Caco-2 (cell line): ENCODE measurements at regions not wholly inside any gene's neighbourhood (a gene's known extent, or its start where the extent isn't known, plus 50 kb on each side); places are given as distances from the start of the nearest gene placed in this dataset.

Experiments
- BruUV-seq: library from RNA; stranded (reverse); fragments of 400-500 nt; replicated peaks from 2 replicates; lab custom pipeline; 2021; lab: Mats Ljungman, UMichigan
- CTCF ChIA-PET: fragments of 300-600 bp; sonication (Branson Sonifier 250); formaldehyde crosslinking; loops from one replicate; lab custom pipeline; 2022; ENCODE audit warnings: antibody characterized with exemption; lab: Charles Lee
- POLR2A ChIA-PET: fragments of 300-600 bp; sonication (Branson Sonifier 250); formaldehyde crosslinking; loops from one replicate; lab custom pipeline; 2022; ENCODE audit warnings: antibody characterized with exemption; lab: Charles Lee
- DNase-seq, 2 experiments: peaks; one replicate each; pipeline versions ENCODE4 v3.0.0 to v3.0.0-alpha.2; 2020 to 2022
- H3K27me3 ChIP-seq: replicated peaks from 2 replicates; pipeline ENCODE4 v1.6.0; 2011; ENCODE audit warnings: low read length; ENCODE audit not compliant: control insufficient read depth, insufficient read depth
- H3K36me3 ChIP-seq: 2 replicates; pipeline ENCODE4 v1.5.1; 2011; ENCODE audit warnings: low read length; ENCODE audit not compliant: control insufficient read depth, insufficient read depth
- H3K4me1 ChIP-seq: fragments of 250-450 bp; sonication (Bioruptor Pico); 2 replicates; pipeline ENCODE4 v1.5.1; 2020; ENCODE audit warnings: mild to moderate bottlenecking
- H3K4me3 ChIP-seq: 2 replicates; pipeline ENCODE4 v1.5.1; 2011; ENCODE audit warnings: low read depth, mild to moderate bottlenecking, control low read depth, low read length
- H3K9me3 ChIP-seq: fragments of 250-450 bp; sonication (Bioruptor Pico); 2 replicates; pipeline ENCODE4 v1.5.1; 2020; ENCODE audit warnings: mild to moderate bottlenecking, moderate library complexity
- H3K27ac Mint-ChIP-seq: one replicate; pipeline ENCODE4 v1.8.0; 2022; ENCODE audit warnings: mixed read lengths; ENCODE audit not compliant: unreplicated experiment
- H3K27me3 Mint-ChIP-seq: one replicate; pipeline ENCODE4 v1.8.0; 2022; ENCODE audit warnings: mixed read lengths; ENCODE audit not compliant: insufficient read depth, unreplicated experiment
- H3K36me3 Mint-ChIP-seq: one replicate; pipeline ENCODE4 v1.8.0; 2022; ENCODE audit warnings: mild to moderate bottlenecking, mixed read lengths; ENCODE audit not compliant: insufficient read depth, unreplicated experiment
- H3K4me1 Mint-ChIP-seq: one replicate; pipeline ENCODE4 v1.8.0; 2022; ENCODE audit warnings: low read depth, mixed read lengths; ENCODE audit not compliant: unreplicated experiment
- H3K4me3 Mint-ChIP-seq: one replicate; pipeline ENCODE4 v1.8.0; 2022; ENCODE audit warnings: mild to moderate bottlenecking, moderate library complexity, mixed read lengths; ENCODE audit not compliant: unreplicated experiment
- H3K9me3 Mint-ChIP-seq: one replicate; pipeline ENCODE4 v1.8.0; 2022; ENCODE audit warnings: mixed read lengths; ENCODE audit not compliant: unreplicated experiment
- intact Hi-C: fragments of 100-400 bp; cut with micrococcal nuclease; formaldehyde crosslinking; loops from one replicate; pipeline ENCODE4 v1.10.0; 2022; ENCODE audit not compliant: unreplicated experiment
- TF ChIP-seq, protein P1 (sequence below), 2 experiments: fragments of 200-600 bp in 1 of 2; IDR thresholded peaks; 1 replicate in 1 of 2; 2 replicates in 1 of 2; pipeline versions ENCODE4 v1.5.1 to v1.8.0; 2011 to 2022; ENCODE audit warnings: antibody characterized with exemption in 1 of 2, control low read depth in 1 of 2, inconsistent platforms in 1 of 2, low read depth in 1 of 2, low read length in 1 of 2, mild to moderate bottlenecking in 1 of 2, moderate library complexity in 1 of 2; ENCODE audit not compliant: insufficient read depth in 1 of 2, severe bottlenecking in 1 of 2, unreplicated experiment in 1 of 2

DNA sequence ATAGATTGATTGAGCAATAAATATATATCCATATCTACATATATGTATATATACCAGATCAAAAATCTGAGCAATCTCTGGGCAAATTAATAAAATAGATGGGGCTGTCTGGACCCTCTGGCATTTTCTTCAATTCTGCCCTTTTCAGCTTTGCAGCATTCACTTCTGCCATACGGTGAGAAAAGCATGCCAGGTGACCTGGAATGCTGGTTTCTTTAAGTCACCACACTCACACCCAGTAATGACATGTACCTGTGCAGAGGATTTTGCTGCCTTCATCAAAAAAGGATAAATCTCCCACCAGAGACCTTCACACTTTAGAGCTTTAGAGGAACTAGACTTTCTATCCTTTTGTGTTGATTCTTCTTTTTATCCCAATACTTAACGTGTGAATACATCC, 223.2 kb upstream of the NFIA start:
- Histone ChIP-seq H3K4me3 (no peak overlapping the region), H3K4me1 (no peaks in the 10 kb centered on the region), H3K27me3 (no peaks in the 10 kb centered on the region), H3K36me3 (no peaks in the 10 kb centered on the region), H3K9me3 (no peaks in the 10 kb centered on the region)
- Mint-ChIP-seq H3K36me3 (no peaks in the 10 kb centered on the region), H3K9me3 (no peaks in the 10 kb centered on the region), H3K27ac (no peak overlapping the region), H3K4me3 (no peak overlapping the region), H3K27me3 (peaks cover 7% of the 10 kb centered on the region), H3K4me1 (no peaks in the 10 kb centered on the region)
- BruUV-seq: no TSS peak
- DNase-seq: no peak
- intact Hi-C loops: no loop called here
- TF ChIP-seq, protein P1, sequence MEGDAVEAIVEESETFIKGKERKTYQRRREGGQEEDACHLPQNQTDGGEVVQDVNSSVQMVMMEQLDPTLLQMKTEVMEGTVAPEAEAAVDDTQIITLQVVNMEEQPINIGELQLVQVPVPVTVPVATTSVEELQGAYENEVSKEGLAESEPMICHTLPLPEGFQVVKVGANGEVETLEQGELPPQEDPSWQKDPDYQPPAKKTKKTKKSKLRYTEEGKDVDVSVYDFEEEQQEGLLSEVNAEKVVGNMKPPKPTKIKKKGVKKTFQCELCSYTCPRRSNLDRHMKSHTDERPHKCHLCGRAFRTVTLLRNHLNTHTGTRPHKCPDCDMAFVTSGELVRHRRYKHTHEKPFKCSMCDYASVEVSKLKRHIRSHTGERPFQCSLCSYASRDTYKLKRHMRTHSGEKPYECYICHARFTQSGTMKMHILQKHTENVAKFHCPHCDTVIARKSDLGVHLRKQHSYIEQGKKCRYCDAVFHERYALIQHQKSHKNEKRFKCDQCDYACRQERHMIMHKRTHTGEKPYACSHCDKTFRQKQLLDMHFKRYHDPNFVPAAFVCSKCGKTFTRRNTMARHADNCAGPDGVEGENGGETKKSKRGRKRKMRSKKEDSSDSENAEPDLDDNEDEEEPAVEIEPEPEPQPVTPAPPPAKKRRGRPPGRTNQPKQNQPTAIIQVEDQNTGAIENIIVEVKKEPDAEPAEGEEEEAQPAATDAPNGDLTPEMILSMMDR (IDR thresholded peaks at IDR 0.05; ENCODE audit: insufficient read depth in 1 of 2, low read depth in 1 of 2, low read length in 1 of 2, severe bottlenecking in 1 of 2, unreplicated experiment in 1 of 2): no peak
- ChIA-PET CTCF (interaction anchor here (0.7 kb wide), 1 partner anchor 190 kb away, joined by 4 read pairs; no protein-coding TSS in a partner anchor), POLR2A (no interaction called here)

DNA sequence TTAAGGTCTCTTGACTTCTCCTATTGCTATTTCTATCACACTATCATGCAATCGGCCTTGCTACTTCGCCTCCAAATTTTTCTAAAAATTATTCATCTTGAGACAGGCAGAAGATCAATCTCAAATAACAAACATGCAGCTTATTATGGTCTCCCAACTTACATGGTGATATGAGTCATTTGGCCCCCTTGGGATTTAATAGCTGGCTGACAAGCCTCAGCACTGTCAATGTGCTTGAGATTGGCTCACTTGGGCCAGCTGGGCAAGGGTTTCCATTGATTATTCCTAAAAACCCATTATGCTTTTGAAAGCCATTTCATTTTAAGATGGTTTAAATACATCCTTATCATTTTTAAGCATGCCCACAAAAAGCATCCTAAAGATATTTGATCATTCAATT, 224.5 kb upstream of the NFIA start:
- BruUV-seq: no TSS peak
- CTCF ChIA-PET: interaction anchor here (0.9 kb wide), 1 partner anchor 886 kb away, joined by 3 read pairs; no protein-coding TSS in a partner anchor
- Histone ChIP-seq H3K9me3 (no peaks in the 10 kb centered on the region), H3K4me3 (no peak overlapping the region), H3K27me3 (no peaks in the 10 kb centered on the region), H3K4me1 (no peaks in the 10 kb centered on the region), H3K36me3 (no peaks in the 10 kb centered on the region)
- DNase-seq: no peak
- no peaks in the 10 kb centered on the region for H3K9me3 Mint-ChIP-seq
- H3K27me3 Mint-ChIP-seq: peaks cover 9% of the 10 kb centered on the region
- no peaks in the 10 kb centered on the region for H3K36me3 Mint-ChIP-seq
- H3K27ac Mint-ChIP-seq: no peak overlapping the region
- TF ChIP-seq, protein P1 (IDR thresholded peaks at IDR 0.05; ENCODE audit: insufficient read depth in 1 of 2, low read depth in 1 of 2, low read length in 1 of 2, severe bottlenecking in 1 of 2, unreplicated experiment in 1 of 2): no peak
- POLR2A ChIA-PET: no interaction called here
- H3K4me1 Mint-ChIP-seq: no peaks in the 10 kb centered on the region
- no peak overlapping the region for H3K4me3 Mint-ChIP-seq
- intact Hi-C loops: no loop called here

DNA sequence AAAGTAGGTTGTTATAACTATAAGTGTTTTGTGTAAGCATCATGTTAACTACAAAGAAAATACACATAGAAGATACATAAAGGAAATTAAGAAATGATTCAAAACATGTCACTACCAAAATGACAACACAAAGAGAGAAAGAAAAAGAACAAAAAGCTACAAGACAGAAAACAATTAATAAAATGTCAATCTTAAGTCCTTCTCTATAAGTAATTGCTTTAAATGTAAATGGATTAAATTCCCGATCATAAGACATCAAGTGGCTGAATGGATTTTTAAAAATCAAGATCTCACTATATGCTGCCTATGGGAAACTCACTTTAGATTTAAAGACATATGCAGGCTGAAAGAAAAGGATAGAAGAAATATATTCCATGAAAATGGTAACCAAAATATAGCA, 232.3 kb upstream of the NFIA start:
- TF ChIP-seq, protein P1 (IDR thresholded peaks at IDR 0.05; ENCODE audit: insufficient read depth in 1 of 2, low read depth in 1 of 2, low read length in 1 of 2, severe bottlenecking in 1 of 2, unreplicated experiment in 1 of 2): no peak
- Histone ChIP-seq H3K36me3 (no peaks in the 10 kb centered on the region), H3K27me3 (no peaks in the 10 kb centered on the region), H3K4me3 (no peak overlapping the region), H3K4me1 (no peaks in the 10 kb centered on the region), H3K9me3 (no peaks in the 10 kb centered on the region)
- Mint-ChIP-seq H3K27me3 (peaks cover 15% of the 10 kb centered on the region), H3K9me3 (peaks cover 12% of the 10 kb centered on the region), H3K27ac (no peak overlapping the region), H3K36me3 (no peaks in the 10 kb centered on the region), H3K4me1 (no peaks in the 10 kb centered on the region), H3K4me3 (no peak overlapping the region)
- DNase-seq: no peak
- ChIA-PET CTCF (no interaction called here), POLR2A (no interaction called here)
- no TSS peak for BruUV-seq
- intact Hi-C loops: no loop called here
